Endodermal cell (in vitro differentiated cells): ENCODE measurements at regions not wholly inside any gene's neighbourhood (a gene's known extent, or its start where the extent isn't known, plus 50 kb on each side); places are given as distances from the start of the nearest gene placed in this dataset.

Experiments
- DNase-seq: peaks from one replicate; pipeline ENCODE4 v3.0.0-alpha.2; 2017
- H3K27ac ChIP-seq: 2 replicates; pipeline ENCODE4 v1.5.1; 2013; ENCODE audit warnings: mild to moderate bottlenecking, low read depth, low read length, moderate library complexity
- H3K27me3 ChIP-seq: 2 replicates; pipeline ENCODE4 v1.6.1; 2013; ENCODE audit warnings: mild to moderate bottlenecking, low read length, moderate library complexity; ENCODE audit not compliant: insufficient read depth, control insufficient read depth, poor library complexity, severe bottlenecking
- H3K36me3 ChIP-seq: 2 replicates; pipeline ENCODE4 v1.7.0; 2013; ENCODE audit warnings: mild to moderate bottlenecking, low read length, moderate library complexity; ENCODE audit not compliant: control insufficient read depth, insufficient read depth
- H3K4me1 ChIP-seq: one replicate; pipeline ENCODE4 v1.7.0; 2013; ENCODE audit warnings: low read length; ENCODE audit not compliant: control insufficient read depth, insufficient read depth
- H3K4me3 ChIP-seq: 2 replicates; pipeline ENCODE4 v1.5.1; 2013; ENCODE audit warnings: mild to moderate bottlenecking, low read length, moderate library complexity
- H3K9ac ChIP-seq: 2 replicates; pipeline ENCODE4 v1.6.1; 2013; ENCODE audit warnings: mild to moderate bottlenecking, low read length, moderate library complexity; ENCODE audit not compliant: poor library complexity, severe bottlenecking; ENCODE audit errors: extremely low read depth
- H3K9me3 ChIP-seq: 2 replicates; pipeline ENCODE4 v1.6.1; 2013; ENCODE audit warnings: mild to moderate bottlenecking, low read length, moderate library complexity; ENCODE audit not compliant: control insufficient read depth
- H3K27ac Mint-ChIP-seq: 2 replicates; pipeline ENCODE4 v1.8.0; 2020; ENCODE audit warnings: mixed read lengths
- H3K27me3 Mint-ChIP-seq: 2 replicates; pipeline ENCODE4 v1.8.0; 2021; ENCODE audit warnings: mild to moderate bottlenecking, mixed read lengths; ENCODE audit not compliant: insufficient read depth
- H3K36me3 Mint-ChIP-seq: 2 replicates; pipeline ENCODE4 v1.8.0; 2020; ENCODE audit warnings: low read depth, mixed read lengths
- H3K4me1 Mint-ChIP-seq: 2 replicates; pipeline ENCODE4 v1.8.0; 2020; ENCODE audit warnings: mixed read lengths
- H3K4me3 Mint-ChIP-seq: 2 replicates; pipeline ENCODE4 v1.8.0; 2020; ENCODE audit warnings: mild to moderate bottlenecking, moderate library complexity, mixed read lengths
- H3K9me3 Mint-ChIP-seq: 2 replicates; pipeline ENCODE4 v1.8.0; 2020; ENCODE audit warnings: mild to moderate bottlenecking, mixed read lengths
- WGBS, 2 experiments: methylation state at CpG; one replicate each; pipeline versions ENCODE4 v1.1.5 to v1.1.7; 2013; ENCODE audit warnings: missing lambda C conversion rate in 2 of 2, mixed read lengths in 1 of 2; ENCODE audit not compliant: insufficient coverage in 1 of 2, insufficient read length in 1 of 2; 5-methylcytosine and 5-hydroxymethylcytosine counted together
- TF ChIP-seq, protein P1 (sequence below): fragments of 200-600 bp; sonication (generic); conservative IDR thresholded peaks from 2 replicates; pipeline ENCODE4 v1.5.0; 2021; ENCODE audit warnings: antibody characterized with exemption, mild to moderate bottlenecking

GRCh38 chr11:34001557-34002064, 49.9 kb upstream of the CAPRIN1 start:
- Histone ChIP-seq H3K9ac (no peak overlapping the region), H3K9me3 (no peaks in the 10 kb centered on the region), H3K36me3 (no peaks in the 10 kb centered on the region), H3K27me3 (peaks cover 16% of the 10 kb centered on the region), H3K4me3 (no peak overlapping the region), H3K27ac (no peak overlapping the region), H3K4me1 (no peaks in the 10 kb centered on the region)
- no peaks in the 10 kb centered on the region for H3K36me3 Mint-ChIP-seq
- no peak overlapping the region for H3K4me3 Mint-ChIP-seq
- TF ChIP-seq, protein P1, sequence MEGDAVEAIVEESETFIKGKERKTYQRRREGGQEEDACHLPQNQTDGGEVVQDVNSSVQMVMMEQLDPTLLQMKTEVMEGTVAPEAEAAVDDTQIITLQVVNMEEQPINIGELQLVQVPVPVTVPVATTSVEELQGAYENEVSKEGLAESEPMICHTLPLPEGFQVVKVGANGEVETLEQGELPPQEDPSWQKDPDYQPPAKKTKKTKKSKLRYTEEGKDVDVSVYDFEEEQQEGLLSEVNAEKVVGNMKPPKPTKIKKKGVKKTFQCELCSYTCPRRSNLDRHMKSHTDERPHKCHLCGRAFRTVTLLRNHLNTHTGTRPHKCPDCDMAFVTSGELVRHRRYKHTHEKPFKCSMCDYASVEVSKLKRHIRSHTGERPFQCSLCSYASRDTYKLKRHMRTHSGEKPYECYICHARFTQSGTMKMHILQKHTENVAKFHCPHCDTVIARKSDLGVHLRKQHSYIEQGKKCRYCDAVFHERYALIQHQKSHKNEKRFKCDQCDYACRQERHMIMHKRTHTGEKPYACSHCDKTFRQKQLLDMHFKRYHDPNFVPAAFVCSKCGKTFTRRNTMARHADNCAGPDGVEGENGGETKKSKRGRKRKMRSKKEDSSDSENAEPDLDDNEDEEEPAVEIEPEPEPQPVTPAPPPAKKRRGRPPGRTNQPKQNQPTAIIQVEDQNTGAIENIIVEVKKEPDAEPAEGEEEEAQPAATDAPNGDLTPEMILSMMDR: no peak
- H3K27ac Mint-ChIP-seq: no peak overlapping the region
- H3K27me3 Mint-ChIP-seq: peaks cover 29% of the 10 kb centered on the region
- 92 to 93% methylated on average over 9 to 10 of the region's 10 CpGs for WGBS, 2 experiments
- peaks cover 9% of the 10 kb centered on the region for H3K4me1 Mint-ChIP-seq
- DNase-seq: no peak
- H3K9me3 Mint-ChIP-seq: no peaks in the 10 kb centered on the region

DNA sequence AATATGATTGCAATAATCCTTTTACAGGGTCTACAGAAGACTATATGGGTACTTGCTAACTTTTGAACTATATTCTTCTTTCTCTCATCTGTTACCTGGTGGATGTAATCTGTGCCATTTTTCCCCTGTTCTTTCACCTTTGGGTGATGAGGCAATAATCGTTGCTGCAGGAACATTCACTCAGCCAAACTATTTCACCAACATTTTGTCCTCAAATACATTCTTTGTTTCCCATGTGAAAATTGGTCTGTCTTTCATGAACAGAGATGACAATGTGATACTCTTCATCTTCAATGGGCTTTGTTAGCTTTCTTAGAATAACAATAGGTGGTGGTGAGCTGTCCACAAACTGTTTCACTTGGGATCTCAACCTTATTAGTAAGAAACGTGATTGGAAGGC, 52.1 kb upstream of the CAPRIN1 start:
- H3K27ac ChIP-seq: no peak overlapping the region
- TF ChIP-seq, protein P1: no peak
- H3K36me3 Mint-ChIP-seq: no peaks in the 10 kb centered on the region

GRCh38 chr11:33997584-33998251, 53.8 kb upstream of the CAPRIN1 start:
- Histone ChIP-seq H3K27ac (no peak overlapping the region), H3K4me1 (no peaks in the 10 kb centered on the region), H3K9me3 (peaks cover under 1% of the 10 kb centered on the region), H3K9ac (no peak overlapping the region), H3K36me3 (no peaks in the 10 kb centered on the region), H3K27me3 (peaks cover 13% of the 10 kb centered on the region), H3K4me3 (no peak overlapping the region)
- DNase-seq: peak; percentile 45
- H3K27me3 Mint-ChIP-seq: peaks cover 27% of the 10 kb centered on the region
- peaks cover 9% of the 10 kb centered on the region for H3K4me1 Mint-ChIP-seq
- H3K27ac Mint-ChIP-seq: no peak overlapping the region
- TF ChIP-seq, protein P1: no peak
- no peaks in the 10 kb centered on the region for H3K9me3 Mint-ChIP-seq
- no peak overlapping the region for H3K4me3 Mint-ChIP-seq
- 66 to 73% methylated on average over 6 to 7 of the region's 7 CpGs for WGBS, 2 experiments
- H3K36me3 Mint-ChIP-seq: no peaks in the 10 kb centered on the region

More for the DNA sequence above, 52.1 kb upstream of the CAPRIN1 start:
- no peaks in the 10 kb centered on the region for H3K4me1 ChIP-seq
- Mint-ChIP-seq H3K27me3 (peaks cover 27% of the 10 kb centered on the region), H3K27ac (no peak overlapping the region), H3K9me3 (no peaks in the 10 kb centered on the region), H3K4me1 (peaks cover 9% of the 10 kb centered on the region), H3K4me3 (no peak overlapping the region)
- H3K9me3 ChIP-seq: no peaks in the 10 kb centered on the region
- 63 to 78% methylated on average over 2 of the region's 2 CpGs for whole genome bisulfite sequencing, 2 experiments
- H3K9ac ChIP-seq: no peak overlapping the region
- no peak for DNase-seq
- no peaks in the 10 kb centered on the region for H3K36me3 ChIP-seq
- no peak overlapping the region for H3K4me3 ChIP-seq
- H3K27me3 ChIP-seq: peaks cover 17% of the 10 kb centered on the region
